Astrocyte (in vitro differentiated cells and primary cell): ENCODE measurements at regions not wholly inside any gene's neighbourhood (a gene's known extent, or its start where the extent isn't known, plus 50 kb on each side); places are given as distances from the start of the nearest gene placed in this dataset.

Experiments
- CTCF ChIP-seq: IDR thresholded peaks from 2 replicates; pipeline ENCODE4 v1.5.1; 2011; ENCODE audit warnings: low read depth, mild to moderate bottlenecking, inconsistent platforms, low read length, moderate library complexity; ENCODE audit not compliant: insufficient read depth
- EZH2 ChIP-seq: IDR thresholded peaks from 2 replicates; pipeline ENCODE4 v1.6.1; 2012; ENCODE audit warnings: mild to moderate bottlenecking, low read length, inconsistent platforms; ENCODE audit not compliant: insufficient read depth

DNA sequence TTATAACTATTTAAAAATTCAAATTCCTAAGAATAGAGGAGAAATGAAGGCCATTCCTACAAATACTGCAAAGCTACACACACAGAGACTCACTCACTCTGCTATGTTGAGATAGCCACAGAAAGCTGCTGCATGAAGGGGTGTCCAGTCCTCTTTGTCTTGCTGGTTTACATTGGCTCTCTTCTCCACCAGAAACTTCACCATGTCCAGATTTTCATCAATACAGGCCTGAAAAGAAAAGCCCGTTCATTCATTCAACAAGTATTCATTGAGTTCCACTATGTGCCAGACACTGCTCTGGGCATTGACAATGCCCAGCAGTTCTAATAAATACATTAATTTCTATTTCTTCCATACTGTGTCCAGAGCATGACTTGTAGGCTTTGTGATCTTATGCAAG is 732.3 kb downstream of the CDY1 start:
- TF ChIP-seq CTCF (no peak), EZH2 (no peak)
